ENCODE measurements at regions not wholly inside any gene's neighbourhood (a gene's known extent, or its start where the extent isn't known, plus 50 kb on each side); places are given as distances from the start of the nearest gene placed in this dataset.

DNA sequence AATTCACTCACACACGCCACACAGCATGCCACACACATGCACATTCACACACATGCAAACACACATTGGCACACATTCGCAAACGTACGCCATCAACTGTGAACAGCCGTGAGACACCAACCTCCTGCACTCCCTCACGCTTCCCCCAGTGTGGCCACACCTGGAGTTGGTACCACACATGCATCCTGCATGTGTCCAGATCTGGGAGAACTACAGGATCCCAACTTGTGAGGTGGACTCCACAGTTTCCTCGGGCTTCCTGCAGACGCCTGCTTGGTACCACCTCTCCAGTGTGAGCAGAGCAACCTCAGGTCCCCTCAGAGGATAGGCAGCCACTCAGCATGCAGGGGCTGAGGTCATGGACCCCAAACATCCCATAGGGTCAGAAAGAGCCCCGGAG is 239.0 kb downstream of the EIPR1 start:
- DNase-seq (ENCODE audit: low read depth) = no peak

GRCh38 chr2:3137651-3138300 is 239.8 kb downstream of the EIPR1 start:
- DNase-seq (ENCODE audit: low read depth) = no peak

DNA sequence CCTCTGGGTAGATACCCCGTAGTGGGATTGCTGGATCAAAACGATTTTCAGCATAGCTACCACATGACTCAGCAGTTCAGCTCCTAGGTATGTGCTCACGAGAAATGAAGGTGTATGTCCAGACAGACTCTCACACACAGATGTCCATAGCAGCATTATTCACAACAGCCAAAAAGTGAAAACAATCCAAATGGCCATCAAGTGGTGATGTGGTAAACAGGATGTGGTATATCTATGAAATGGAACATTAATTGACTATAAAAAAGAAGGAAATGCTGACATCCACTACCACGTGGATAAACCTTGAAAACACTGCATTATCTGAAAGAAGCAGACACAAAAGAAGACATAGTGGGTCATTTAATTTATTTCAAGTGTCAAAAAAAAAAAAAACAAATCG is 241.9 kb downstream of the EIPR1 start:
- no peak for DNase-seq (ENCODE audit: low read depth)

GRCh38 chr2:3134026-3134571 is 243.5 kb downstream of the EIPR1 start:
- no peak for DNase-seq (ENCODE audit: low read depth)

DNA sequence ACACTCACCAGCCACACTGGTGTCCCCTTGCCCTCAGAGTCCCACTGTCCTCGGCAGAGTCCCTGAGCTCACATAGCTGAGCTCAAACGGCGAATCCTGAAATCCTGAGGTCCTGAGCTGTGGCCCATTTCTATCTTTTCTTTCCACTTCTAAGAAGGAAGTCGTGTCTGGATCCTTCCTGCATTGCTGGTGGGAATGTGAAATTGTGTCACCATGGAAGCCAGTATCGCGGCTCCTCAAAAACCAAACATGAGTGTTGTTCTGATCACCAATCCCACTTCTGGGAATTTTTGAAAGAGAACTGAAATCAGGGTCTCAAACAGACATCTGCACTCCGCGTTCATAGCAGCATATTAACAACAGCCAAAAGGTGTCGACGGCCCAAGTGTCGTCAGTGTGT is 244.7 kb downstream of the EIPR1 start:
- no peak for DNase-seq (ENCODE audit: low read depth)

- DNase-seq (ENCODE audit: low read depth) = no peak
Measured at GRCh38 chr2:3132466-3132865, 245.2 kb downstream of the EIPR1 start.

- no peak for DNase-seq (ENCODE audit: low read depth)
Measured at GRCh38 chr2:3131636-3132326, 245.8 kb downstream of the EIPR1 start.

- no peak for DNase-seq (ENCODE audit: low read depth)
Measured at GRCh38 chr2:3130889-3131635, 246.6 kb downstream of the EIPR1 start.

- DNase-seq (ENCODE audit: low read depth) = no peak
Measured at GRCh38 chr2:3130444-3130843, 247.2 kb downstream of the EIPR1 start.

- no peak for DNase-seq (ENCODE audit: low read depth)
Measured at GRCh38 chr2:3129867-3130266, 247.8 kb downstream of the EIPR1 start.

GRCh38 chr2:3128786-3129185 is 248.8 kb downstream of the EIPR1 start:
- no peak for DNase-seq (ENCODE audit: low read depth)

DNA sequence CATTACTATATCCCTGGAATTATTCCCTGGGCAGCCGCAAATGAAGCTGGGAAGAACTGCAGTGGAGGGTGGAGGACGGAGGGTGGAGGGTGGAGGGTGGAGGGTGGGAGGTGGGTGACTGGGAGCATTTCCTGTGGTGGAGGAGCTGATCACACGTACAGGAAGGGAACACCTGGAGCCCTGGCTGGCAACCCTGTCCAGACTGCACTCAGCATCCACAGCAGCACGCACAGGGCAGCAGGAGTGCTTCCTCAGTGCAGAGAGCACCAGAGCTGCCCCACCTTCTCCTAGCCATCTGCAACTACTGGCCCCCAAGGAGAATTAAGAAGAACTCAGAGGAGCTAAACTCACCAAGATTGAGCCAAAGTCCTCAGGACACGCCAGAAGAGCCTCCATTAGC is 249.9 kb downstream of the EIPR1 start:
- no peak for DNase-seq (ENCODE audit: low read depth)

GRCh38 chr2:3126911-3127621 is 250.6 kb downstream of the EIPR1 start:
- no peak for DNase-seq (ENCODE audit: low read depth)

DNA sequence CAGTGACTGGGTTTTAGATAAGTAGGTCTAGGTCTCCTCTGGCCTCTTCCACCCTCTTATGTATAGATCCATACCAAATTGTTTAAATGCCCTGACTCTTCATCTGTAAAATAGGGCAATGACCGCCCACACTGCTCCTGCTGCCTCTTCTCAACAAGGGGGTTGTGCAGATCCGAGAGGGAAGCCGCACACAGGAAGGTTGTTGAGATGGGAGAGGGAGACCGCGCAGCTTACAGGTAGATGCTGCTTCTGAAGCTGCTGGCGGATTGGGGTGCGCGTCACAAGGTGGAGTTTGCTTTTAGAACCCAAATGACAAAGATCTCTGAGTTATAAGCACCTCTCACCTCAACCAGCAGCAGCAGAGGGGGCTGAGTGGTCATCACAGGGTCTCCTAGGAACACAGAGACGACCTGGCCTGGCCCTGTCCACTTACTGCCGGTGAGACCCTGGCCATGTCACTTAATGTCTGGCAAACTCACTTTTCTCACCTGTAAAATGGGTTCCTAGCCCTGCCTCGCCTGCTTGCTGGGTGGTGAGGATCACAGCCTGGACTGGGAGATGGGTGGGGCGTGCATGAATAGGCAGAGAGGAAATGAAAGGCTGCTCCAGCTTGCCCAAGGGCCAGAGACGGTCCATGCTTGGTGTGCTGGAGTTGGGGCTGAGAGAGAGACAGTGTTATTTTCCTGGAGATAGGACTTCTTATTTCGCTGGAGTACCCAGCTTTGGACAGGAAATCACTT is 251.3 kb downstream of the EIPR1 start:
- DNase-seq (ENCODE audit: low read depth) = no peak

DNA sequence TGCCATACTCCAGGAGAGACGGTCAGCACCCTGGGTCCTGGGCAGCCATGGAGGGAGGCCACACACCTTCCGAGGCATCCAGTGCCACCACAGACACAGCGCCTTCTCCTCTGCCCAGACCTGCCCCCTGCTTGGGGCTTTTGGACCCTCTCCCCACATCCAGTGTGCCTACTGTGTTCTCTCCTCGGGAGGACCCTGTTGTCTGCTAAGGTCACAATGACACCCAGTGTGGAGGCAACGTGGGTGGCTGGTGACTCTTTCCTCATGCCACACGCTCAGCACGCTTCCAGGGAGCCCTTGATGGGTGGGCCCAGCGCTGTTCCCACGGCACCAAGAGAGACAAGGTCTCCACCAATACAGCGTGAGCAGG is 251.9 kb downstream of the EIPR1 start:
- DNase-seq (ENCODE audit: low read depth) = no peak

- no peak for DNase-seq (ENCODE audit: low read depth)
Measured at GRCh38 chr2:3125001-3125760, 252.4 kb downstream of the EIPR1 start.

DNA sequence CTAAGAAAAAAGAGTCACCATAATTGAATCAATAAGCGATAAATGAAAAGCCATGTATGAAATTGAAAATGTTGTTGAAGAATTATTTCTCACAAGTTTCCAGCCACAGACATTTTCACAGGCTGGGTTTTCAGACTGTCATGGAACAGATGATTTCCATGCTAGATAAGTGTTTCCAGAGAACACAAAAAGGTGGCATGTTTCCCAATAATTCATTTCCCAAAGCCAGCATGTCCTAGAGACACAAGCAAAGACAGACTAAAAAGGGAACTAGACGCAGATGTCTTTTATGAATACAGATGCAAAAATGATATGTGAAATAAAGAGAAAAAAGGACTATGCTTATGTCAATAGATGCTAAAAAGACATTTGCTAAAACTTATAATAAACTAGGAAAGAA is 255.1 kb downstream of the EIPR1 start:
- DNase-seq (ENCODE audit: low read depth) = no peak

DNA sequence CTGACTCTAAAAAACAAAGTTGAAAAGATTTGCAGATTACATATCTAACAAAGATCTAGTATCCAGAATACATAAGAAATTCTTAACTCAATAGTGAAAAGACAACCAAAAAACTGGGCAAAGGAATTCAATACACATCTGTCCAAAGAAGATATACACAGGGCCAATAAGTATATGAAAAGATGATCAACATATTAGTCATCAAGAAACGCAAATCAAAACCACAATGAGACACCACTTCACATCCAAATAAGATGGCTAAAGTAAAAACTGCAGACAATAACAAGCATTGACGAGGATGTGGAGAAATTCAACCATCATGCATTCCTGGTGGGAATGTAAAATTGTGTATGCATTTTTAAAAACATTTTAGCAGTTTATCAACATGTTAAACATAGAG is 256.0 kb downstream of the EIPR1 start:
- DNase-seq (ENCODE audit: low read depth) = no peak

- no peak for DNase-seq (ENCODE audit: low read depth)
Measured at GRCh38 chr2:3117650-3118216, 259.9 kb downstream of the EIPR1 start.

DNA sequence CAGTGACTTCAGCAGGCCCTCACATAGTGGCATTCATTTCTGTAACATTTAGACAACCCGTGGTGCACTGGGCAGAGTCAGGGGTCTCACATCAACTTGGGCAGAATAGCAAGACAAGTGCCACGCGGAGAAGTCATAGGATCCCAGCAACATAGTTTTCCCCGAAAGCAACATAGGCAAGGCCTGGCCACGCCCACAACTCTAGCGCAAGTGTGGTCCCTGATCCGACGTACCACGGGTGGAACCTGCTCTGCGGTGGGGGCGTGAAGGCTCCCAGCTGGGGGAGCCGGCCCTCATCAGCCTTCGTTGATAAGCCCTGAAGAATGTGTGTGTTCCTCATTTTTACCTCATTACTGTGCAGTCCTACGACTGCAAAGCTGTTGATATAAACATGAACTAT is 261.2 kb downstream of the EIPR1 start:
- DNase-seq (ENCODE audit: low read depth) = no peak
